ENCODE measurements at regions not wholly inside any gene's neighbourhood (a gene's known extent, or its start where the extent isn't known, plus 50 kb on each side); places are given as distances from the start of the nearest gene placed in this dataset.
A peak's percentile ranks its signal among the peaks of the same experiment; 100 is the strongest.
"Not testable (repeated sequence)": the region's sequence is repeated elsewhere in the genome, so short reads cannot be mapped to it uniquely, and the experiment has no call there.

DNA sequence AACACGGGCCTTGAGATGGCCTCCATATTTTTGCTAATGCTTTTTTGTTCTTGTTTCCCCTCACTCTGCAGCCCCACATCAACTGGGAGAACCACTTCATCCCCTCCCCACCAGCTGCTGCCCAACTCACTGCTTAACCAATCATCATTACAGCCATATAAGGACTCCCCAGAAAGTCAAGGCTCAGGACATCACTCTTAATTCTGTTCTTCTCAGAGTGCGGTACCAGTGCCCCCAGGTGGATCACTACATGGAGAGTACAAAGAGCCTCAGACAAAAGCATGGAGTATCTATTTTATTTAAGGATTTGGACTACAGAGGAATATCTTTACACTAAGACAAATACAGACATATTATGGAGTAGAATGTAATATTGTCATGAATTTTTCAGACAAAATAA lies 340.6 kb downstream of the PAX3 start:
- no peak overlapping the region for H3K4me3 ChIP-seq (ENCODE audit: low read depth, low read length)
- DNase-seq (ENCODE audit: low read depth), result no peak
- TF ChIP-seq, protein P1, sequence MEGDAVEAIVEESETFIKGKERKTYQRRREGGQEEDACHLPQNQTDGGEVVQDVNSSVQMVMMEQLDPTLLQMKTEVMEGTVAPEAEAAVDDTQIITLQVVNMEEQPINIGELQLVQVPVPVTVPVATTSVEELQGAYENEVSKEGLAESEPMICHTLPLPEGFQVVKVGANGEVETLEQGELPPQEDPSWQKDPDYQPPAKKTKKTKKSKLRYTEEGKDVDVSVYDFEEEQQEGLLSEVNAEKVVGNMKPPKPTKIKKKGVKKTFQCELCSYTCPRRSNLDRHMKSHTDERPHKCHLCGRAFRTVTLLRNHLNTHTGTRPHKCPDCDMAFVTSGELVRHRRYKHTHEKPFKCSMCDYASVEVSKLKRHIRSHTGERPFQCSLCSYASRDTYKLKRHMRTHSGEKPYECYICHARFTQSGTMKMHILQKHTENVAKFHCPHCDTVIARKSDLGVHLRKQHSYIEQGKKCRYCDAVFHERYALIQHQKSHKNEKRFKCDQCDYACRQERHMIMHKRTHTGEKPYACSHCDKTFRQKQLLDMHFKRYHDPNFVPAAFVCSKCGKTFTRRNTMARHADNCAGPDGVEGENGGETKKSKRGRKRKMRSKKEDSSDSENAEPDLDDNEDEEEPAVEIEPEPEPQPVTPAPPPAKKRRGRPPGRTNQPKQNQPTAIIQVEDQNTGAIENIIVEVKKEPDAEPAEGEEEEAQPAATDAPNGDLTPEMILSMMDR (IDR thresholded peaks at IDR 0.05; ENCODE audit: control insufficient read depth, extremely low read depth, insufficient read depth), result no peak

DNA sequence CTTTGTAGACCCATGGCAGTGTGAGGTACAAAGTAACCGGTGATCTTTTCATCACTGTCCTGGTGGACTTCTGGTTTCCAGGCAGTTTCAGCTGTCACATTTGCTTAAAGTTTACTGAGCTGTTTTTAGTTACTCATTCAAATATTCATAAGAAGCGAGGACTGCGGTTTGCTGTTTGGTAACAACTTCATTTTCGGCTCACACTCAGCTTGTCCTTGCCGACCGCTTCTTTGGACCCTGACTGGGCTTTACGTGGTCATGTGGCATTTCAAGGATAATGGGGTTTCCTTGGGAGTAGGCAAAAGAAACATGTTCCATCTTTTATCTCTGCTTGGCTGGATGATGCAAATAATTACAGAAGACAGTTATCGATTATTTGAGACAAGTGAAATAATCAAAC lies 350.7 kb downstream of the PAX3 start:
- TF ChIP-seq, protein P1 (IDR thresholded peaks at IDR 0.05; ENCODE audit: control insufficient read depth, extremely low read depth, insufficient read depth), result no peak
- H3K4me3 ChIP-seq (ENCODE audit: low read depth, low read length), result no peak overlapping the region
- no peak for DNase-seq (ENCODE audit: low read depth)

DNA sequence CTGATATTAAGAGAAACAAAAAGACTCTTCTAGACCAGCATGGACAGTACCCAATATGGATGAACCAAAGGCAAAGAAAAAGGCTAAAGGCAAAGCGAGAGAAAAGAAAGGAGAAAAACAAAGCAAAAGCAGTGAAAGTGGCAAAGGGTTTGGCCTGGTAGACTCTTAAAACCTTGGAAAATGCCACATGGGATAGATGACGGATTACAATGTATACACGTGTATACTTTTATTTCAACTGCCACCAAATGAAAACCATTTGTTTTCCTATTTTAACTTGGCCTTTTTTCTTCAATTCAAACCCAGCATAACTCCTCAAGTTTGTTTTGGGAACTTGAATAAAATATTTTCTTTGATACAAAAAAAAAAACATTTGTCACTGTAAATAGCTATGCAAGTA lies 354.3 kb downstream of the PAX3 start:
- H3K4me3 ChIP-seq (ENCODE audit: low read depth, low read length); DNase-seq (ENCODE audit: low read depth): not testable (repeated sequence)

DNA sequence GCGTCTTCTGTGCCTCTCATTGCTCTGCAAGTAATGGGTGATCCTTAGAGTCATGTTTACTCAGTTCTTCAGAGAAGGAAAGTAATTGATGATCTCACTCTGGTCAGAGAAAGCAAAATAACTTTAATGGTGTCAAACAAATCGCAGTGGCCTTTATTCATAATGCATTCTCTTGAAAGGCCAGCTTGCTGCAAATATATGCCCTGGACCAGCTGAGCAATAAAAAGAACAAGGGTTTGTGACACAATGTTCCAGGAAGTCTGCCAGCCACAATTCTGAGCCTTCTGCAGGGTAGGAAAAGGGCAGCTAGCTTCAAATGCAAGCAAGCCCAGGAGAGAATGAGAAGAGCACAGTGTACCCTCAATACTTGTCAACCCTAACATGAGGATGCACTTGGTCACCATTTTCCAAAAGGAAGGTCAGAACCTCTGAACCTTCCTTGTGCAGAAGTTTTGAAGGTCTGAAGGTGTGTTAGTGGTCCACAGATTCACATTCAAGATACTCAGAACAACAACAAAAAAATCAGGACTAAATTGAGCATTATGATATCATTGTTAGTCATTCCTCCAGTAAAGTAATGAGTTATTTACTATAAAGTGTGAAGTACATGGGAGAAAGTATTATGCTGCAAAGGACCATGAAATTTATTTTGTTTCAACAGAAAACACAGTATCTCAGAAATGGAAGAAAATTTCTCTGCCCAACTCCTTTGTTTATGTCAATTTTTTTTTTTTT lies 355.6 kb downstream of the PAX3 start:
- no peak overlapping the region for H3K4me3 ChIP-seq (ENCODE audit: low read depth, low read length)
- DNase-seq (ENCODE audit: low read depth), result peak; percentile 4
- TF ChIP-seq, protein P1 (IDR thresholded peaks at IDR 0.05; ENCODE audit: control insufficient read depth, extremely low read depth, insufficient read depth), result no peak

DNA sequence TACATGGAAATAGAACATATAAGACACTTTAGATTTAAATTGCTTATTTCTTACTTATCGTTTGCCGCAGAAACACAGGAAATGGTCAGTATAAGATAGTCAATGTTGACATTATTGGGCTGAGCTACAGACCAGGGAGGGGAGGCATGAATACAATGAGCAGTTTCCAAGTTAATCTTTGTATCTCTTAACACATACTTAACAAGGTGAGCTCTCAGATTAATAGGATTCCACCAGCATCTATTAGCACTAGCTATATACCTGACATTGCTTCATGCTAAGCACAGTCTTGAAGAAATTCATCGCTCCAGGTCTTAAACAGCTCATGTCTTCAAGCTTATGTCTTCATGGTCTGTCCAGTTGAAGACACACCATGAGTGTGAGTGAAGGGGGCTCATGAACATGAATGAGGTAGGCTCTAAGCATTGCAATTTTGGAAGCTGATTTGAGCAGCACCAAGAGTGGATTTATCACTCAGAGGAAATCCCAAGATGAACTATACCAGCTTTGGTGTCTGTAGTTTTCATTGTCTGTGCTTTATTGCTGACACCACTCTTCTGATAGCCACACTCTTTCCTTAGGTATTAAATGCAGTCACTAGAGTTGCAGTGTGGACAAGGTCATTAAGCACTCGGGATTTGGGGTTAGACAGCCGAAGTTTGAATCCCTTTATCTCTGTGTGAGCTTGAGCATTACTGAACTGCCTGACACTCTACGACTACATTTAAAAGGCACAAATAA lies 359.3 kb upstream of the EPHA4 start:
- TF ChIP-seq, protein P1 (IDR thresholded peaks at IDR 0.05; ENCODE audit: control insufficient read depth, extremely low read depth, insufficient read depth), result no peak
- H3K4me3 ChIP-seq (ENCODE audit: low read depth, low read length), result no peak overlapping the region
- DNase-seq (ENCODE audit: low read depth), result no peak

DNA sequence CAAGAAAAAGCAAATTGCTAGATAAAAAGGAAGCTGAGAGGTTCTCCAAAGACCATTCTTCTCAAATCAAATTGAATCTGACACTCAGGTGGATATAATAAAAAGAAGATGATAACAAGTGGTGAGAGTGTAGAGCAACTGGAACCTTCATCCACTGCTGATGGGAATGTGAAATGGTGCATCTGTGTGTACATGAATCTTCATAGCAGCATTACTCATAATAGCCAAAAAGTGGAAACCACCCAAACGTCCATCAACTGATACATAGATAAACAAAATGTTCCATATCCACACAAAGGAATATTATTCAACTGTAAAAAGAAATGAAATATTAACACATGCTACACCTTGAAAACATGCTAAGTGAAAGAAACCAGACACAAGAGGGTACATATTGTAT lies 357.2 kb upstream of the EPHA4 start:
- DNase-seq (ENCODE audit: low read depth), result no peak
- no peak overlapping the region for H3K4me3 ChIP-seq (ENCODE audit: low read depth, low read length)
- TF ChIP-seq, protein P1 (IDR thresholded peaks at IDR 0.05; ENCODE audit: control insufficient read depth, extremely low read depth, insufficient read depth), result no peak

DNA sequence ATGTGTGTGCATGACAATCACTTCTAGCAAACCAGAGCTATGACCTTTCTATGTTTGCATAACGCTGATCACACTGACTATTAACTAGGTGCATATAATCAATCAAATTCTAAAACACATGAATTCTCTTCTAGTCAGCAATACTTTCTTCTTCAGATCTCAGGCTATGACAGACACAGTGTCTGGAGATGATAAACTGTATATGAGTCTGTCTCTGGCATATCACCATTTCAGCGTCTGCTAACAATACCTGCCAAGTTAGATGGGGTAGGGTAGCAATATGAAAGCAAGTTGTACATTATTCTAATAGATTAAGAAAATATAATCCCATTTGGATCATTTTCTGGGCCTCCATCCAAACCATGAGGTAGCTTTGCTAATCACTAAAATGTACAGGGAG lies 354.2 kb upstream of the EPHA4 start:
- TF ChIP-seq, protein P1 (IDR thresholded peaks at IDR 0.05; ENCODE audit: control insufficient read depth, extremely low read depth, insufficient read depth), result no peak
- DNase-seq (ENCODE audit: low read depth), result no peak
- no peak overlapping the region for H3K4me3 ChIP-seq (ENCODE audit: low read depth, low read length)

Data from LNCaP clone FGC (cell line).